AG04450 (cell line): ENCODE measurements at regions not wholly inside any gene's neighbourhood (a gene's known extent, or its start where the extent isn't known, plus 50 kb on each side); places are given as distances from the start of the nearest gene placed in this dataset.

Source experiments
- CTCF ChIA-PET: fragments of 300-600, 350-600 bp; formaldehyde crosslinking; extraction: SDS; loops from one replicate; lab custom pipeline; 2022; ENCODE audit warnings: antibody characterized with exemption, inconsistent platforms; lab: Charles Lee
- POLR2A ChIA-PET: fragments of 350-600 bp; formaldehyde crosslinking; extraction: SDS; loops from one replicate; lab custom pipeline; 2021; ENCODE audit warnings: antibody characterized with exemption, inconsistent platforms; lab: Yijun Ruan, JAX
- DNase-seq: peaks from one replicate; pipeline ENCODE4 v3.0.0-alpha.2; 2011; ENCODE audit warnings: low read depth, low spot score
- H3K27ac ChIP-seq: one replicate; pipeline ENCODE4 v1.5.1; 2012; ENCODE audit warnings: low read depth, low read length, control low read depth
- H3K27me3 ChIP-seq: one replicate; pipeline ENCODE4 v1.6.0; 2012; ENCODE audit warnings: low read length; ENCODE audit not compliant: control insufficient read depth, insufficient read depth
- H3K4me3 ChIP-seq: 2 replicates; pipeline ENCODE4 v1.5.1; 2011; ENCODE audit warnings: mild to moderate bottlenecking, low read depth, low read length, control low read depth
- H3K9me3 ChIP-seq: 2 replicates; pipeline ENCODE4 v1.5.1; 2012; ENCODE audit warnings: low read length; ENCODE audit not compliant: control insufficient read depth, insufficient read depth
- CTCF ChIP-seq: IDR thresholded peaks from 2 replicates; pipeline ENCODE4 v1.5.1; 2011; ENCODE audit warnings: low read depth, low read length, control low read depth, inconsistent platforms

- Histone ChIP-seq H3K9me3 (no peaks in the 10 kb centered on the region), H3K4me3 (no peak overlapping the region), H3K27me3 (peaks cover 12% of the 10 kb centered on the region), H3K27ac (no peak overlapping the region)
- ChIA-PET CTCF (interaction anchor here (1.0 to 2.0 kb wide), 4 partner anchors 9 to 240 kb away, joined by 3 to 5 read pairs (median 4); no protein-coding TSS in a partner anchor), POLR2A (no interaction called here)
- no peak for TF ChIP-seq CTCF
- DNase-seq = no peak
Observed at GRCh38 chr5:38681966-38682365, 125.5 kb upstream of the LIFR start.

DNA sequence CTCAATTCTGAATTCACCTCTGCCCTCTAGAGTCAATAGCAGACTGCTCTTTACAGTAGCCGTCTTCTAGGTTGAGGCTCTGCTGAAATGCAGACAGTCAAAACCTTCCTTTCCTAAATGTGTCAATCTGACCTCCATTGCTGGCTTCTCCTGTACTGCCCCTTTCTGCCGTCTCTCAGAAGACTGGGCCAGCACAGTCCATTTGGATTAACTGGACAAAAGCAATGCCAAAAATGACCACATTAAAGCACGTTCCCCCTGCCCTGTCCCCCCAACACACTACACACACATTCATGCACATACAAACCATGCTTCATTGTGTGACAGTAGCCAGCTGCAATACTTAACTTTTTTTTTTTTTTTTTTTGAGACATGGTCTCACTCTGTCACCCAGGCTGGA lies 130.2 kb upstream of the LIFR start:
- H3K27ac ChIP-seq = no peak overlapping the region

GRCh38 chr5:38692346-38692745 lies 135.9 kb upstream of the LIFR start:
- H3K27ac ChIP-seq = no peak overlapping the region
- no peak overlapping the region for H3K4me3 ChIP-seq
- DNase-seq = no peak
- POLR2A ChIA-PET = no interaction called here
- no peak for TF ChIP-seq CTCF
- peaks cover 9% of the 10 kb centered on the region for H3K27me3 ChIP-seq
- CTCF ChIA-PET = no interaction called here
- H3K9me3 ChIP-seq = no peaks in the 10 kb centered on the region

More for the DNA sequence above, 130.2 kb upstream of the LIFR start:
- Histone ChIP-seq H3K27me3 (peaks cover 19% of the 10 kb centered on the region), H3K4me3 (no peak overlapping the region), H3K9me3 (no peaks in the 10 kb centered on the region)
- no peak for DNase-seq
- no peak for TF ChIP-seq CTCF
- CTCF ChIA-PET = interaction anchor here (0.6 to 1.4 kb wide), 3 partner anchors 24 to 245 kb away, joined by 3 to 4 read pairs (median 3); no protein-coding TSS in a partner anchor
- POLR2A ChIA-PET = no interaction called here

- Histone ChIP-seq H3K27me3 (peaks cover 9% of the 10 kb centered on the region), H3K4me3 (no peak overlapping the region), H3K27ac (no peak overlapping the region), H3K9me3 (no peaks in the 10 kb centered on the region)
- no peak for TF ChIP-seq CTCF
- DNase-seq = no peak
- ChIA-PET CTCF (no interaction called here), POLR2A (no interaction called here)
Observed at GRCh38 chr5:38692781-38693527, 136.5 kb upstream of the LIFR start.
